Neural cell (in vitro differentiated cells): ENCODE measurements at regions not wholly inside any gene's neighbourhood (a gene's known extent, or its start where the extent isn't known, plus 50 kb on each side); places are given as distances from the start of the nearest gene placed in this dataset.

Experiments used
- H2AFZ ChIP-seq: fragments of 200-600, 300-800 bp; sonication (generic), shearing (Covaris generic); 2 replicates; pipeline ENCODE4 v1.6.0; 2014; ENCODE audit warnings: low read depth, mild to moderate bottlenecking, antibody characterized with exemption, low read length, moderate library complexity
- H3F3A ChIP-seq: fragments of 200-600 bp; shearing (Covaris generic); 2 replicates; pipeline ENCODE4 v1.6.1; 2016; ENCODE audit warnings: mild to moderate bottlenecking, moderate library complexity, mixed read lengths, antibody characterized with exemption, low read length; ENCODE audit not compliant: insufficient read depth, poor library complexity, severe bottlenecking
- H3K27ac ChIP-seq: fragments of 200-600, 300-800 bp; sonication (generic), shearing (Covaris generic); 2 replicates; pipeline ENCODE4 v1.5.1; 2014; ENCODE audit warnings: mild to moderate bottlenecking, low read length, moderate library complexity
- H3K27me3 ChIP-seq: fragments of 300-800, 200-600 bp; sonication (generic), shearing (Covaris generic); 2 replicates; pipeline ENCODE4 v1.6.0; 2014; ENCODE audit warnings: mild to moderate bottlenecking, low read depth, low read length, moderate library complexity; ENCODE audit not compliant: insufficient read depth
- H3K36me3 ChIP-seq: fragments of 300-800, 200-600 bp; sonication (generic), shearing (Covaris generic); 2 replicates; pipeline ENCODE4 v1.5.1; 2014; ENCODE audit warnings: mild to moderate bottlenecking, antibody characterized with exemption, low read length, moderate library complexity; ENCODE audit not compliant: insufficient read depth
- H3K4me2 ChIP-seq: fragments of 300-800, 200-600 bp; sonication (generic), shearing (Covaris generic); 2 replicates; pipeline ENCODE4 v1.6.0; 2014; ENCODE audit warnings: mild to moderate bottlenecking, low read length
- H3K4me3 ChIP-seq: fragments of 300-800, 200-600 bp; sonication (generic), shearing (Covaris generic); 2 replicates; pipeline ENCODE4 v1.5.1; 2014; ENCODE audit warnings: mild to moderate bottlenecking, low read length, moderate library complexity
- H3K79me2 ChIP-seq: fragments of 200-600 bp; shearing (Covaris generic); replicated peaks from 2 replicates; pipeline ENCODE4 v1.6.0; 2014; ENCODE audit warnings: mild to moderate bottlenecking, low read length, moderate library complexity; ENCODE audit not compliant: insufficient read depth
- H3K9ac ChIP-seq: fragments of 300-800, 200-600 bp; sonication (generic), shearing (Covaris generic); 2 replicates; pipeline ENCODE4 v1.6.1; 2016; ENCODE audit warnings: mild to moderate bottlenecking, low read length, mixed read lengths
- H3K9me2 ChIP-seq: fragments of 200-600 bp; shearing (Covaris generic); 2 replicates; pipeline ENCODE4 v1.6.1; 2016; ENCODE audit warnings: mild to moderate bottlenecking, low read length, mixed read lengths; ENCODE audit not compliant: insufficient read depth
- H3K9me3 ChIP-seq: fragments of 200-600, 300-800 bp; sonication (generic), shearing (Covaris generic); 2 replicates; pipeline ENCODE4 v1.6.1; 2016; ENCODE audit warnings: mild to moderate bottlenecking, mixed run types, low read length, moderate library complexity, mixed read lengths
- H4K20me1 ChIP-seq: fragments of 200-600 bp; shearing (Covaris generic); 2 replicates; pipeline ENCODE4 v1.6.1; 2016; ENCODE audit warnings: mild to moderate bottlenecking, mixed run types; ENCODE audit not compliant: insufficient read depth
- EP300 ChIP-seq: fragments of 450-650 bp; conservative IDR thresholded peaks from 2 replicates; pipeline ENCODE4 v1.6.1; 2014; ENCODE audit warnings: antibody characterized with exemption, mild to moderate bottlenecking, moderate library complexity; ENCODE audit not compliant: poor library complexity, severe bottlenecking
- EZH2 ChIP-seq: fragments of 200-600, 300-800 bp; shearing (Covaris generic), sonication (generic); IDR thresholded peaks from 2 replicates; pipeline ENCODE4 v1.6.1; 2014; ENCODE audit warnings: antibody characterized with exemption, low read length, borderline replicate concordance, mild to moderate bottlenecking; ENCODE audit not compliant: insufficient read depth, poor library complexity, severe bottlenecking
- MXI1 ChIP-seq: fragments of 450-650 bp; conservative IDR thresholded peaks from 2 replicates; pipeline ENCODE4 v1.6.1; 2014; ENCODE audit warnings: antibody characterized with exemption, mild to moderate bottlenecking; ENCODE audit not compliant: poor library complexity, severe bottlenecking
- POLR2AphosphoS5 ChIP-seq: IDR thresholded peaks from 2 replicates; pipeline ENCODE4 v1.6.1; 2012
- RAD21 ChIP-seq: fragments of 450-650 bp; conservative IDR thresholded peaks from 2 replicates; pipeline ENCODE4 v1.6.1; 2014; ENCODE audit warnings: antibody characterized with exemption, mild to moderate bottlenecking, moderate library complexity
- SMC3 ChIP-seq: fragments of 450-650 bp; conservative IDR thresholded peaks from 2 replicates; pipeline ENCODE4 v1.6.1; 2014; ENCODE audit warnings: antibody characterized with exemption, mild to moderate bottlenecking, moderate library complexity; ENCODE audit not compliant: poor library complexity
- TAF1 ChIP-seq: IDR thresholded peaks from 2 replicates; pipeline ENCODE4 v1.6.1; 2012; ENCODE audit warnings: low read depth
- TF ChIP-seq, protein P1 (sequence below): IDR thresholded peaks from 2 replicates; pipeline ENCODE4 v1.6.1; 2012; ENCODE audit warnings: borderline replicate concordance
- TF ChIP-seq, protein P2 (sequence below): fragments of 450-650 bp; IDR thresholded peaks from 2 replicates; pipeline ENCODE4 v1.5.1; 2014; ENCODE audit warnings: antibody characterized with exemption, mild to moderate bottlenecking, moderate library complexity; ENCODE audit not compliant: poor library complexity, severe bottlenecking

DNA sequence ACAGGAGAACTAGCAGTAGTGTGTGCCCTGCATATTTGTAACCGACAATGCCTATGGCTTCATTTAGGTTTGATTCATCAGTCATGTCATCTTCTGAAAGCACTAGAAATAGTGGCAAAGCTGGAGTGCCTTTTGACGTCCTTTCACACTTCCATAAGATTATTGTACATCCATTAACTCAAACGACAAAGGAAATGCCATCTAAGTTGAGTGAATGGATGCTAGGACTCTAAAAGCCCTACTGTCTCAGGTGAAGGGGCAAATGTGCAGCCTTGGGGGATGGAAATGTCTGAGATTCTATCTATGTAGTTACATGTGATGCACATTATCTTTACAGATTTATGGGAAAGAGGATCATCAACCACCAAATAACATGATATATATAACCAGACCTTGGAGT, 1473.6 kb downstream of the STIM2 start:
- Histone ChIP-seq H3K4me3 (no peak overlapping the region), H3K9ac (no peak overlapping the region), H3K9me3 (no peaks in the 10 kb centered on the region), H4K20me1 (no peaks in the 10 kb centered on the region), H3K36me3 (no peaks in the 10 kb centered on the region), H3F3A (no peaks in the 10 kb centered on the region), H3K27me3 (no peaks in the 10 kb centered on the region), H3K27ac (peak overlapping the region; percentile 69), H3K9me2 (no peaks in the 10 kb centered on the region), H2AFZ (no peak overlapping the region), H3K79me2 (no peaks in the 10 kb centered on the region), H3K4me2 (no peak overlapping the region)
- TF ChIP-seq POLR2AphosphoS5 (peak; percentile 53), EP300 (peak; percentile 94), RAD21 (no peak)
- TF ChIP-seq, protein P1, sequence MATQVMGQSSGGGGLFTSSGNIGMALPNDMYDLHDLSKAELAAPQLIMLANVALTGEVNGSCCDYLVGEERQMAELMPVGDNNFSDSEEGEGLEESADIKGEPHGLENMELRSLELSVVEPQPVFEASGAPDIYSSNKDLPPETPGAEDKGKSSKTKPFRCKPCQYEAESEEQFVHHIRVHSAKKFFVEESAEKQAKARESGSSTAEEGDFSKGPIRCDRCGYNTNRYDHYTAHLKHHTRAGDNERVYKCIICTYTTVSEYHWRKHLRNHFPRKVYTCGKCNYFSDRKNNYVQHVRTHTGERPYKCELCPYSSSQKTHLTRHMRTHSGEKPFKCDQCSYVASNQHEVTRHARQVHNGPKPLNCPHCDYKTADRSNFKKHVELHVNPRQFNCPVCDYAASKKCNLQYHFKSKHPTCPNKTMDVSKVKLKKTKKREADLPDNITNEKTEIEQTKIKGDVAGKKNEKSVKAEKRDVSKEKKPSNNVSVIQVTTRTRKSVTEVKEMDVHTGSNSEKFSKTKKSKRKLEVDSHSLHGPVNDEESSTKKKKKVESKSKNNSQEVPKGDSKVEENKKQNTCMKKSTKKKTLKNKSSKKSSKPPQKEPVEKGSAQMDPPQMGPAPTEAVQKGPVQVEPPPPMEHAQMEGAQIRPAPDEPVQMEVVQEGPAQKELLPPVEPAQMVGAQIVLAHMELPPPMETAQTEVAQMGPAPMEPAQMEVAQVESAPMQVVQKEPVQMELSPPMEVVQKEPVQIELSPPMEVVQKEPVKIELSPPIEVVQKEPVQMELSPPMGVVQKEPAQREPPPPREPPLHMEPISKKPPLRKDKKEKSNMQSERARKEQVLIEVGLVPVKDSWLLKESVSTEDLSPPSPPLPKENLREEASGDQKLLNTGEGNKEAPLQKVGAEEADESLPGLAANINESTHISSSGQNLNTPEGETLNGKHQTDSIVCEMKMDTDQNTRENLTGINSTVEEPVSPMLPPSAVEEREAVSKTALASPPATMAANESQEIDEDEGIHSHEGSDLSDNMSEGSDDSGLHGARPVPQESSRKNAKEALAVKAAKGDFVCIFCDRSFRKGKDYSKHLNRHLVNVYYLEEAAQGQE: peak; percentile 44
- TF ChIP-seq, protein P2, sequence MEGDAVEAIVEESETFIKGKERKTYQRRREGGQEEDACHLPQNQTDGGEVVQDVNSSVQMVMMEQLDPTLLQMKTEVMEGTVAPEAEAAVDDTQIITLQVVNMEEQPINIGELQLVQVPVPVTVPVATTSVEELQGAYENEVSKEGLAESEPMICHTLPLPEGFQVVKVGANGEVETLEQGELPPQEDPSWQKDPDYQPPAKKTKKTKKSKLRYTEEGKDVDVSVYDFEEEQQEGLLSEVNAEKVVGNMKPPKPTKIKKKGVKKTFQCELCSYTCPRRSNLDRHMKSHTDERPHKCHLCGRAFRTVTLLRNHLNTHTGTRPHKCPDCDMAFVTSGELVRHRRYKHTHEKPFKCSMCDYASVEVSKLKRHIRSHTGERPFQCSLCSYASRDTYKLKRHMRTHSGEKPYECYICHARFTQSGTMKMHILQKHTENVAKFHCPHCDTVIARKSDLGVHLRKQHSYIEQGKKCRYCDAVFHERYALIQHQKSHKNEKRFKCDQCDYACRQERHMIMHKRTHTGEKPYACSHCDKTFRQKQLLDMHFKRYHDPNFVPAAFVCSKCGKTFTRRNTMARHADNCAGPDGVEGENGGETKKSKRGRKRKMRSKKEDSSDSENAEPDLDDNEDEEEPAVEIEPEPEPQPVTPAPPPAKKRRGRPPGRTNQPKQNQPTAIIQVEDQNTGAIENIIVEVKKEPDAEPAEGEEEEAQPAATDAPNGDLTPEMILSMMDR: no peak

DNA sequence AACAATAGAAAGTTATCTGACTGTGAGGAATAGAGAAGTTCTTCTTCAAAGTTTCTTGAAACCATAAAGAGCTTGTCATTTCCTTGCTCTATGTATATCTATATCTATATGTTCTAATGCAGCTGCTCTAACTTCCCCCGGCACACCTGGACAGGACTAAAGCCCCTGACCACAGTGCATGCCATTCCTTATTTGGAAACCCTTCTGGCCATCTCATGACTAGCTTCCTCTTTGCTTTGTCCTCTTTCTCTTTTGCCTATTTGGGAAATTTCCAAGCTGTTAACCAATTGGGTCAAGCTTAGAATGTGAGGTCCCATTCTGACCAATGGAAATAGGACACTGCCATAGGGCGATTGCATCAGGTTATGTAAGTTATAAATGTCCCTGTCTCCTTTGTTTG, 1481.1 kb downstream of the STIM2 start:
- no peaks in the 10 kb centered on the region for H3K9me3 ChIP-seq

DNA sequence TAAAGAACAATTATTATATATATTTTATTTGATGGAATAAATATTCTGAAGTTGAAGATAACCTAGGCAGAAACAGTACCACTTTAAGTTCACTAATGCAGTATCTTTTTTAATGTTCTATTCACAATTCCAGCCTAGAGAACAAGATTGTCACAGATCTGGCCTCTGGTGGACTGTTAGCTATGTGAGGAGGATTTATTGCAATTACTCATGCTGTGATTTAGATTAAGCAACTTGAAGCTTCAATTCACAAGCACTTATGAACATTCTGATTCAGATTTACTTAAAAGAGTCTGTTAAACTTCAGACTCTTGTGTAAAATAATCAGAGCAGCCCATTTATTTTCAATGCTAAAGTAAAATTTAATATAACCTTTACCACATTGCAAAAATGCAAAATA, 1489.8 kb downstream of the STIM2 start:
- Histone ChIP-seq H4K20me1 (no peaks in the 10 kb centered on the region), H3K27ac (no peak overlapping the region), H3K4me3 (no peak overlapping the region), H3K9me2 (no peaks in the 10 kb centered on the region), H3K36me3 (no peaks in the 10 kb centered on the region), H3K27me3 (no peaks in the 10 kb centered on the region), H3K4me2 (no peak overlapping the region), H2AFZ (no peak overlapping the region), H3K9me3 (peaks cover 4% of the 10 kb centered on the region), H3K79me2 (no peaks in the 10 kb centered on the region), H3F3A (no peaks in the 10 kb centered on the region), H3K9ac (no peak overlapping the region)
- no peak for TF ChIP-seq EP300
- TF ChIP-seq RAD21: no peak
- TF ChIP-seq, protein P2: no peak
- TF ChIP-seq POLR2AphosphoS5: no peak
- TF ChIP-seq, protein P1: no peak
- no peak for TF ChIP-seq SMC3
- TF ChIP-seq MXI1: no peak
- no peak for TF ChIP-seq TAF1
- TF ChIP-seq EZH2: no peak

More for the DNA sequence above, 1481.1 kb downstream of the STIM2 start:
- Histone ChIP-seq H3K9me2 (no peaks in the 10 kb centered on the region), H3K4me2 (no peak overlapping the region), H2AFZ (no peak overlapping the region), H3K4me3 (no peak overlapping the region), H3K27me3 (no peaks in the 10 kb centered on the region), H3K27ac (no peak overlapping the region), H4K20me1 (no peaks in the 10 kb centered on the region), H3F3A (no peaks in the 10 kb centered on the region), H3K36me3 (no peaks in the 10 kb centered on the region), H3K79me2 (no peaks in the 10 kb centered on the region), H3K9ac (no peak overlapping the region)
- TF ChIP-seq TAF1 (no peak), SMC3 (no peak), EZH2 (no peak)
